ENCODE measurements at regions not wholly inside any gene's neighbourhood (a gene's known extent, or its start where the extent isn't known, plus 50 kb on each side); places are given as distances from the start of the nearest gene placed in this dataset.

DNA sequence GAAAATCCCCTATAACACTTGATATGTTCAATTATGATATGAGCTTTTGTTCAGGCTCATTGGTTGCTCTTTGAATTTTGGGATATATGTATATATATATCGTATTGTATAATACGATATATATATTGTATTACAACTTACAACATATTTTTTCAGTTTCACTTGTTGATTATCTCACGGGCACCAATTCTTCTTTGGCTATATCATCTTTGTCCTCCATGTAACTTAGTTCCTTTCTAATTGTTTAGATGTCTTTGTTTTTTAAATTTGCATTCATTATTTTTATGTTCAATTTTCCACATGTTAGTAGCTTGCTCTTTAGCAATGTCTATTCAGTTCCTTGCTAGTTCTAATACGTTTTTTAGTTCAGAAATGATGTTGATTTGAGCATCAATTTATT, 150.0 kb downstream of the BACH1 start:
- Histone ChIP-seq H3K4me2 (ENCODE audit: low read length) (no peak overlapping the region), H2BK12ac (ENCODE audit: low read length) (no peak overlapping the region), H3K4me1 (ENCODE audit: control insufficient read depth in 1 of 2, insufficient read depth in 2 of 2, low read length in 2 of 2) (no peaks in the 10 kb centered on the region), H2AFZ (ENCODE audit: insufficient read depth, low read length, poor library complexity) (no peak overlapping the region), H3K79me2 (ENCODE audit: control insufficient read depth, insufficient read depth, low read length, poor library complexity) (no peaks in the 10 kb centered on the region), H3K79me1 (ENCODE audit: low read length) (no peaks in the 10 kb centered on the region), H4K8ac (ENCODE audit: low read depth, low read length) (no peak overlapping the region), H3K18ac (ENCODE audit: low read length) (no peak overlapping the region), H3K9ac (ENCODE audit: low read length) (no peak overlapping the region), H3K9me3 (ENCODE audit: insufficient read depth, low read depth, low read length) (no peaks in the 10 kb centered on the region), H4K12ac (ENCODE audit: low read depth, low read length) (no peak overlapping the region), H4K91ac (ENCODE audit: low read depth, low read length) (no peak overlapping the region), H3K36me3 (ENCODE audit: control insufficient read depth in 1 of 2, insufficient read depth in 2 of 2, low read length in 2 of 2) (no peaks in the 10 kb centered on the region), H3K4me3 (ENCODE audit: low read depth, low read length) (no peak overlapping the region), H2BK120ac (ENCODE audit: insufficient read depth, low read length, poor library complexity) (no peak overlapping the region), H2AK5ac (ENCODE audit: low read length) (no peak overlapping the region), H2BK5ac (ENCODE audit: low read depth, low read length, poor library complexity) (no peak overlapping the region), H3K4ac (ENCODE audit: low read depth, low read length) (no peak overlapping the region), H3K23ac (ENCODE audit: low read length) (no peak overlapping the region), H3K27ac (ENCODE audit: low read depth, low read length) (no peak overlapping the region), H3K27me3 (ENCODE audit: insufficient read depth, low read length) (no peaks in the 10 kb centered on the region), H3K14ac (ENCODE audit: low read length) (no peak overlapping the region)
- no CpG with 5 or more reads among the region's 4 CpGs for WGBS (ENCODE audit: extremely low coverage, insufficient coverage, insufficient read length)
- DNase-seq: no peak

GRCh38 chr21:29449306-29449950, 150.7 kb downstream of the BACH1 start:
- no peak for DNase-seq
- Histone ChIP-seq H3K14ac (ENCODE audit: low read length) (no peak overlapping the region), H2BK12ac (ENCODE audit: low read length) (no peak overlapping the region), H4K12ac (ENCODE audit: low read depth, low read length) (no peak overlapping the region), H2BK5ac (ENCODE audit: low read depth, low read length, poor library complexity) (no peak overlapping the region), H4K8ac (ENCODE audit: low read depth, low read length) (no peak overlapping the region), H2AK5ac (ENCODE audit: low read length) (no peak overlapping the region), H3K23ac (ENCODE audit: low read length) (no peak overlapping the region), H3K18ac (ENCODE audit: low read length) (no peak overlapping the region), H3K36me3 (ENCODE audit: control insufficient read depth in 1 of 2, insufficient read depth in 2 of 2, low read length in 2 of 2) (no peaks in the 10 kb centered on the region), H3K27ac (ENCODE audit: low read depth, low read length) (no peak overlapping the region), H3K4ac (ENCODE audit: low read depth, low read length) (no peak overlapping the region), H3K4me1 (ENCODE audit: control insufficient read depth in 1 of 2, insufficient read depth in 2 of 2, low read length in 2 of 2) (no peaks in the 10 kb centered on the region), H3K27me3 (ENCODE audit: insufficient read depth, low read length) (no peaks in the 10 kb centered on the region), H3K79me1 (ENCODE audit: low read length) (no peaks in the 10 kb centered on the region), H3K4me3 (ENCODE audit: low read depth, low read length) (no peak overlapping the region), H4K91ac (ENCODE audit: low read depth, low read length) (no peak overlapping the region), H3K9ac (ENCODE audit: low read length) (no peak overlapping the region), H3K4me2 (ENCODE audit: low read length) (no peak overlapping the region), H2BK120ac (ENCODE audit: insufficient read depth, low read length, poor library complexity) (no peak overlapping the region), H3K79me2 (ENCODE audit: control insufficient read depth, insufficient read depth, low read length, poor library complexity) (no peaks in the 10 kb centered on the region), H2AFZ (ENCODE audit: insufficient read depth, low read length, poor library complexity) (no peak overlapping the region), H3K9me3 (ENCODE audit: insufficient read depth, low read depth, low read length) (no peaks in the 10 kb centered on the region)
- WGBS (ENCODE audit: extremely low coverage, insufficient coverage, insufficient read length): no CpG with 5 or more reads among the region's 6 CpGs

GRCh38 chr21:29450058-29450457, 151.3 kb downstream of the BACH1 start:
- H3K9ac ChIP-seq (ENCODE audit: low read length): no peak overlapping the region
- no peak overlapping the region for H2BK12ac ChIP-seq (ENCODE audit: low read length)
- no peak for DNase-seq
- no peak overlapping the region for H3K18ac ChIP-seq (ENCODE audit: low read length)
- no peak overlapping the region for H3K4me3 ChIP-seq (ENCODE audit: low read depth, low read length)
- H3K27me3 ChIP-seq (ENCODE audit: insufficient read depth, low read length): no peaks in the 10 kb centered on the region
- WGBS (ENCODE audit: extremely low coverage, insufficient coverage, insufficient read length): no CpG with 5 or more reads among the region's 6 CpGs
- no peak overlapping the region for H4K8ac ChIP-seq (ENCODE audit: low read depth, low read length)
- no peaks in the 10 kb centered on the region for H3K79me1 ChIP-seq (ENCODE audit: low read length)
- no peak overlapping the region for H3K23ac ChIP-seq (ENCODE audit: low read length)
- H4K12ac ChIP-seq (ENCODE audit: low read depth, low read length): no peak overlapping the region
- H3K4me2 ChIP-seq (ENCODE audit: low read length): no peak overlapping the region
- H3K9me3 ChIP-seq (ENCODE audit: insufficient read depth, low read depth, low read length): no peaks in the 10 kb centered on the region
- H3K14ac ChIP-seq (ENCODE audit: low read length): no peak overlapping the region
- no peak overlapping the region for H2AK5ac ChIP-seq (ENCODE audit: low read length)
- H3K27ac ChIP-seq (ENCODE audit: low read depth, low read length): no peak overlapping the region
- H2AFZ ChIP-seq (ENCODE audit: insufficient read depth, low read length, poor library complexity): no peak overlapping the region
- H3K36me3 ChIP-seq (ENCODE audit: control insufficient read depth in 1 of 2, insufficient read depth in 2 of 2, low read length in 2 of 2): no peaks in the 10 kb centered on the region
- H2BK120ac ChIP-seq (ENCODE audit: insufficient read depth, low read length, poor library complexity): no peak overlapping the region
- H2BK5ac ChIP-seq (ENCODE audit: low read depth, low read length, poor library complexity): no peak overlapping the region
- no peak overlapping the region for H4K91ac ChIP-seq (ENCODE audit: low read depth, low read length)
- no peak overlapping the region for H3K4ac ChIP-seq (ENCODE audit: low read depth, low read length)
- no peaks in the 10 kb centered on the region for H3K4me1 ChIP-seq (ENCODE audit: control insufficient read depth in 1 of 2, insufficient read depth in 2 of 2, low read length in 2 of 2)
- H3K79me2 ChIP-seq (ENCODE audit: control insufficient read depth, insufficient read depth, low read length, poor library complexity): no peaks in the 10 kb centered on the region

- no peaks in the 10 kb centered on the region for H3K79me1 ChIP-seq (ENCODE audit: low read length)
- no peak overlapping the region for H2AK5ac ChIP-seq (ENCODE audit: low read length)
- DNase-seq: no peak
- no peak overlapping the region for H2BK5ac ChIP-seq (ENCODE audit: low read depth, low read length, poor library complexity)
- no peaks in the 10 kb centered on the region for H3K27me3 ChIP-seq (ENCODE audit: insufficient read depth, low read length)
- no peak overlapping the region for H3K4me3 ChIP-seq (ENCODE audit: low read depth, low read length)
- no peak overlapping the region for H3K18ac ChIP-seq (ENCODE audit: low read length)
- H3K36me3 ChIP-seq (ENCODE audit: control insufficient read depth in 1 of 2, insufficient read depth in 2 of 2, low read length in 2 of 2): no peaks in the 10 kb centered on the region
- H3K4ac ChIP-seq (ENCODE audit: low read depth, low read length): no peak overlapping the region
- WGBS (ENCODE audit: extremely low coverage, insufficient coverage, insufficient read length): no CpG with 5 or more reads among the region's 3 CpGs
- H3K9ac ChIP-seq (ENCODE audit: low read length): no peak overlapping the region
- no peak overlapping the region for H2AFZ ChIP-seq (ENCODE audit: insufficient read depth, low read length, poor library complexity)
- no peak overlapping the region for H2BK12ac ChIP-seq (ENCODE audit: low read length)
- H4K8ac ChIP-seq (ENCODE audit: low read depth, low read length): no peak overlapping the region
- no peak overlapping the region for H2BK120ac ChIP-seq (ENCODE audit: insufficient read depth, low read length, poor library complexity)
- no peak overlapping the region for H3K4me2 ChIP-seq (ENCODE audit: low read length)
- no peak overlapping the region for H3K14ac ChIP-seq (ENCODE audit: low read length)
- no peaks in the 10 kb centered on the region for H3K9me3 ChIP-seq (ENCODE audit: insufficient read depth, low read depth, low read length)
- no peaks in the 10 kb centered on the region for H3K4me1 ChIP-seq (ENCODE audit: control insufficient read depth in 1 of 2, insufficient read depth in 2 of 2, low read length in 2 of 2)
- H4K12ac ChIP-seq (ENCODE audit: low read depth, low read length): no peak overlapping the region
- H3K27ac ChIP-seq (ENCODE audit: low read depth, low read length): no peak overlapping the region
- no peaks in the 10 kb centered on the region for H3K79me2 ChIP-seq (ENCODE audit: control insufficient read depth, insufficient read depth, low read length, poor library complexity)
- no peak overlapping the region for H4K91ac ChIP-seq (ENCODE audit: low read depth, low read length)
- H3K23ac ChIP-seq (ENCODE audit: low read length): no peak overlapping the region
Observed at GRCh38 chr21:29453511-29453910, 154.8 kb downstream of the BACH1 start.
